ENCODE measurements at regions not wholly inside any gene's neighbourhood (a gene's known extent, or its start where the extent isn't known, plus 50 kb on each side); places are given as distances from the start of the nearest gene placed in this dataset.

GRCh38 chr14:46482200-46482599 lies 169.4 kb downstream of the RPL10L start:
- H3K9me3 Mint-ChIP-seq = peaks cover 5% of the 10 kb centered on the region
- TF ChIP-seq CTCF (conservative IDR thresholded peaks at IDR 0.05) = no peak
- H3K27ac Mint-ChIP-seq (ENCODE audit: unreplicated experiment) = no peak overlapping the region
- H3K36me3 Mint-ChIP-seq (ENCODE audit: low read depth) = peaks cover 3% of the 10 kb centered on the region
- DNase-seq (ENCODE audit: low read depth, low spot score) = no peak
- H3K27me3 Mint-ChIP-seq (ENCODE audit: low read depth) = no peaks in the 10 kb centered on the region
- H3K4me1 Mint-ChIP-seq = peaks cover 1% of the 10 kb centered on the region
- no peak overlapping the region for H3K4me3 Mint-ChIP-seq

GRCh38 chr14:46480817-46481216 lies 170.8 kb downstream of the RPL10L start:
- Mint-ChIP-seq H3K27ac (ENCODE audit: unreplicated experiment) (no peak overlapping the region), H3K4me3 (no peak overlapping the region), H3K4me1 (no peaks in the 10 kb centered on the region), H3K27me3 (ENCODE audit: low read depth) (no peaks in the 10 kb centered on the region), H3K9me3 (peaks cover 8% of the 10 kb centered on the region), H3K36me3 (ENCODE audit: low read depth) (peaks cover 3% of the 10 kb centered on the region)
- TF ChIP-seq CTCF (conservative IDR thresholded peaks at IDR 0.05) = no peak
- DNase-seq (ENCODE audit: low read depth, low spot score) = no peak

GRCh38 chr14:46472261-46472660 lies 179.3 kb downstream of the RPL10L start:
- no peaks in the 10 kb centered on the region for H3K36me3 Mint-ChIP-seq (ENCODE audit: low read depth)
- TF ChIP-seq CTCF (conservative IDR thresholded peaks at IDR 0.05) = no peak
- DNase-seq (ENCODE audit: low read depth, low spot score) = no peak
- H3K4me1 Mint-ChIP-seq = no peaks in the 10 kb centered on the region
- H3K27ac Mint-ChIP-seq (ENCODE audit: unreplicated experiment) = no peak overlapping the region
- H3K27me3 Mint-ChIP-seq (ENCODE audit: low read depth) = no peaks in the 10 kb centered on the region
- peaks cover 3% of the 10 kb centered on the region for H3K9me3 Mint-ChIP-seq
- H3K4me3 Mint-ChIP-seq = no peak overlapping the region

- H3K27me3 Mint-ChIP-seq (ENCODE audit: low read depth) = no peaks in the 10 kb centered on the region
- H3K9me3 Mint-ChIP-seq = peaks cover 2% of the 10 kb centered on the region
- H3K4me3 Mint-ChIP-seq = no peak overlapping the region
- DNase-seq (ENCODE audit: low read depth, low spot score) = no peak
- no peak overlapping the region for H3K27ac Mint-ChIP-seq (ENCODE audit: unreplicated experiment)
- no peaks in the 10 kb centered on the region for H3K4me1 Mint-ChIP-seq
- peaks cover 3% of the 10 kb centered on the region for H3K36me3 Mint-ChIP-seq (ENCODE audit: low read depth)
- no peak for TF ChIP-seq CTCF (conservative IDR thresholded peaks at IDR 0.05)
These were observed 187.2 kb downstream of the RPL10L start for GRCh38 chr14:46464341-46464740.

GRCh38 chr14:46451800-46452199 lies 199.8 kb downstream of the RPL10L start:
- peaks cover 3% of the 10 kb centered on the region for H3K9me3 Mint-ChIP-seq
- H3K36me3 Mint-ChIP-seq (ENCODE audit: low read depth) = no peaks in the 10 kb centered on the region
- H3K4me1 Mint-ChIP-seq = no peaks in the 10 kb centered on the region
- no peak for DNase-seq (ENCODE audit: low read depth, low spot score)
- no peak for TF ChIP-seq CTCF (conservative IDR thresholded peaks at IDR 0.05)
- H3K27me3 Mint-ChIP-seq (ENCODE audit: low read depth) = no peaks in the 10 kb centered on the region
- no peak overlapping the region for H3K4me3 Mint-ChIP-seq
- no peak overlapping the region for H3K27ac Mint-ChIP-seq (ENCODE audit: unreplicated experiment)

- peaks cover 4% of the 10 kb centered on the region for H3K36me3 Mint-ChIP-seq (ENCODE audit: low read depth)
- no peak for DNase-seq (ENCODE audit: low read depth, low spot score)
- H3K27ac Mint-ChIP-seq (ENCODE audit: unreplicated experiment) = no peak overlapping the region
- no peak overlapping the region for H3K4me3 Mint-ChIP-seq
- H3K27me3 Mint-ChIP-seq (ENCODE audit: low read depth) = no peaks in the 10 kb centered on the region
- no peaks in the 10 kb centered on the region for H3K4me1 Mint-ChIP-seq
- peaks cover 13% of the 10 kb centered on the region for H3K9me3 Mint-ChIP-seq
- TF ChIP-seq CTCF (conservative IDR thresholded peaks at IDR 0.05) = no peak
These were observed 206.9 kb downstream of the RPL10L start for GRCh38 chr14:46444666-46445065.
